GM12892 (cell line): ENCODE measurements at regions not wholly inside any gene's neighbourhood (a gene's known extent, or its start where the extent isn't known, plus 50 kb on each side); places are given as distances from the start of the nearest gene placed in this dataset.
"Not testable (repeated sequence)": the region's sequence is repeated elsewhere in the genome, so short reads cannot be mapped to it uniquely, and the experiment has no call there.

Experiments
- POLR2AphosphoS5 ChIP-seq: IDR thresholded peaks from 2 replicates; pipeline ENCODE4 v1.6.1; 2011; ENCODE audit warnings: low read depth, low read length, control low read depth
- TAF1 ChIP-seq: IDR thresholded peaks from 2 replicates; pipeline ENCODE4 v1.6.1; 2011; ENCODE audit warnings: low read depth, mild to moderate bottlenecking, control low read depth, low read length, borderline replicate concordance

GRCh38 chr20:30815027-30815576, 442.4 kb upstream of the DEFB115 start:
- TF ChIP-seq POLR2AphosphoS5, TAF1: not testable (repeated sequence)
